Neuron (in vitro differentiated cells): ENCODE measurements at regions not wholly inside any gene's neighbourhood (a gene's known extent, or its start where the extent isn't known, plus 50 kb on each side); places are given as distances from the start of the nearest gene placed in this dataset.

Source experiments
- H2AFZ ChIP-seq: one replicate; pipeline ENCODE4 v1.6.1; 2013; ENCODE audit warnings: low read depth, mild to moderate bottlenecking, inconsistent platforms, low read length, moderate library complexity
- H3K27me3 ChIP-seq: one replicate; pipeline ENCODE4 v1.6.1; 2013; ENCODE audit warnings: low read length; ENCODE audit not compliant: insufficient read depth
- H3K36me3 ChIP-seq: one replicate; pipeline ENCODE4 v1.6.1; 2013; ENCODE audit warnings: low read length; ENCODE audit not compliant: insufficient read depth
- H3K4me1 ChIP-seq: one replicate; pipeline ENCODE4 v1.6.1; 2013; ENCODE audit warnings: low read length; ENCODE audit not compliant: insufficient read depth
- H3K4me3 ChIP-seq: 2 replicates; pipeline ENCODE4 v1.5.1; 2013; ENCODE audit warnings: mild to moderate bottlenecking, low read length, moderate library complexity
- H3K9me3 ChIP-seq: one replicate; pipeline ENCODE4 v1.6.1; 2013; ENCODE audit warnings: low read length

- H3K9me3 ChIP-seq: no peaks in the 10 kb centered on the region
- no peaks in the 10 kb centered on the region for H3K36me3 ChIP-seq
- H2AFZ ChIP-seq: no peak overlapping the region
- H3K4me1 ChIP-seq: peaks cover 9% of the 10 kb centered on the region
- no peaks in the 10 kb centered on the region for H3K27me3 ChIP-seq
- no peak overlapping the region for H3K4me3 ChIP-seq
Measured at GRCh38 chr6:19492636-19493405, 344.3 kb upstream of the ID4 start.

- Histone ChIP-seq H3K36me3 (no peaks in the 10 kb centered on the region), H2AFZ (no peak overlapping the region), H3K27me3 (no peaks in the 10 kb centered on the region), H3K9me3 (no peaks in the 10 kb centered on the region), H3K4me3 (no peak overlapping the region), H3K4me1 (no peaks in the 10 kb centered on the region)
Measured at GRCh38 chr6:19501737-19502245, 335.4 kb upstream of the ID4 start.

- Histone ChIP-seq H3K4me3 (no peak overlapping the region), H3K27me3 (no peaks in the 10 kb centered on the region), H2AFZ (no peak overlapping the region), H3K36me3 (no peaks in the 10 kb centered on the region), H3K4me1 (no peaks in the 10 kb centered on the region), H3K9me3 (no peaks in the 10 kb centered on the region)
Measured at GRCh38 chr6:19502301-19502700, 334.9 kb upstream of the ID4 start.

GRCh38 chr6:19515939-19516338, 321.2 kb upstream of the ID4 start:
- Histone ChIP-seq H3K36me3 (no peaks in the 10 kb centered on the region), H3K4me3 (no peak overlapping the region), H3K27me3 (no peaks in the 10 kb centered on the region), H3K4me1 (no peaks in the 10 kb centered on the region), H2AFZ (no peak overlapping the region), H3K9me3 (peaks cover 18% of the 10 kb centered on the region)

GRCh38 chr6:19519941-19520340, 317.2 kb upstream of the ID4 start:
- no peak overlapping the region for H3K4me3 ChIP-seq
- H3K36me3 ChIP-seq: no peaks in the 10 kb centered on the region
- H3K4me1 ChIP-seq: no peaks in the 10 kb centered on the region
- peaks cover 15% of the 10 kb centered on the region for H3K9me3 ChIP-seq
- no peaks in the 10 kb centered on the region for H3K27me3 ChIP-seq
- H2AFZ ChIP-seq: no peak overlapping the region

- no peaks in the 10 kb centered on the region for H3K9me3 ChIP-seq
- H3K36me3 ChIP-seq: no peaks in the 10 kb centered on the region
- H3K4me1 ChIP-seq: no peaks in the 10 kb centered on the region
- no peaks in the 10 kb centered on the region for H3K27me3 ChIP-seq
- no peak overlapping the region for H2AFZ ChIP-seq
- no peak overlapping the region for H3K4me3 ChIP-seq
Measured at GRCh38 chr6:19524366-19525186, 312.6 kb upstream of the ID4 start.

- H3K36me3 ChIP-seq: no peaks in the 10 kb centered on the region
- H3K27me3 ChIP-seq: no peaks in the 10 kb centered on the region
- H2AFZ ChIP-seq: no peak overlapping the region
- H3K4me1 ChIP-seq: no peaks in the 10 kb centered on the region
- H3K4me3 ChIP-seq: no peak overlapping the region
- H3K9me3 ChIP-seq: no peaks in the 10 kb centered on the region
Measured at GRCh38 chr6:19525673-19526072, 311.5 kb upstream of the ID4 start.

DNA sequence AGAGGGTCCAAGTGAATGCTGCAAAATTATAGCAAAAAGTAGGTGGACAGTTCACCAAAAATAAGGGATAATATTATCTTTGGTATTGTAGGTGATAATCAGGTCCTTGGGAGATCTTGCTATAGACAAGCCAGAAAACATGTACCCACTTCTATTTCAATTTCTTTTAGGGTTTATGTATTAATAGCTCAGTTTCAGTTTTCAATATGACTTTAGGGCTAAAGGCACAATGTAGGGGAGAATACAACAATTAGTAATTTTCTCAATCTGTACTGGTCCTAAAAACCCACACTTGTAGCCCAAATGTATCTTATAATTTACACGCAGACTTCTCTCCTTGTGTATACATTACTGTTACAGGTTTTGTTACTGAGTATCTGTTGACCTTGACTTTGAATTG, 307.0 kb upstream of the ID4 start:
- no peaks in the 10 kb centered on the region for H3K27me3 ChIP-seq
- H3K4me1 ChIP-seq: no peaks in the 10 kb centered on the region
- H3K4me3 ChIP-seq: no peak overlapping the region
- H3K9me3 ChIP-seq: no peaks in the 10 kb centered on the region
- H3K36me3 ChIP-seq: no peaks in the 10 kb centered on the region
- H2AFZ ChIP-seq: no peak overlapping the region

DNA sequence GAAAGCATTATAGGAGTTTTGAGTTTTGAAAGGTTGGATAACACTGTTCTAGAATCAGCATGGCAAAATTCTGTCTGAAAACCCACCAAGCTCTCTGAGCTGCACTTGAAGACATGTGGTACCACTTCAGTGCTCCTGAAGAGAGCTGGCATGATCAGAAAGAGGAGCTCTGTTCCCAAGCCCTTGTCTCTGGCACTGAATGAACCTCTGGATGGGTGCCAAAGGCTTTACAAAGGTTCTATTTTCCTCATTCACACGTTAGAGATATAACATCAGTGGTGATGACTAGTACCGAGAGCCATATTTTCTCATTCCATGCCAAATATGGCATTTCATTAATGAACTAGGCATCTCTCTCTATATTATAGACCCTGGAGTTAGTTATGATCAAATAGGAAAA, 301.8 kb upstream of the ID4 start:
- H3K9me3 ChIP-seq: no peaks in the 10 kb centered on the region
- no peaks in the 10 kb centered on the region for H3K4me1 ChIP-seq
- H3K36me3 ChIP-seq: no peaks in the 10 kb centered on the region
- no peaks in the 10 kb centered on the region for H3K27me3 ChIP-seq
- no peak overlapping the region for H2AFZ ChIP-seq
- no peak overlapping the region for H3K4me3 ChIP-seq

DNA sequence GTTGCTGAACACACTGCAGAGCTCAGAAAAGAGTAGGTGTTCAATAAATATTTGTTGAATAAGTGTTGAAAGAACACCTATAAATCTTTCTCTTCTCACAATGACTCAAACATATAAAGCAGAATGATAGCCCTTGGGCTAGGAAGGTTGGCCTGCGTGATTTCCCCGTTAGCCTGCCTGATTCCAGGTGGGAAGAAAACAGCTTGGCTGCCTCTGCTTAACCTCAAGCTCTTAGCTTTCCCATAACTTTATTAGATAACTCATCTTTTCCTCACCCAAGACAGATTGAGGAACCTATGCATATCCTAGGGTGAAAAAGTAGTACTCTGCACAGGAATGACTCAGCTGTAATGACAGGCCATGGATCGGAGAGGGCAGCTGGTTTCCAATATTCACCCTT, 300.3 kb upstream of the ID4 start:
- Histone ChIP-seq H3K27me3 (no peaks in the 10 kb centered on the region), H3K4me3 (no peak overlapping the region), H3K4me1 (no peaks in the 10 kb centered on the region), H3K9me3 (no peaks in the 10 kb centered on the region), H2AFZ (no peak overlapping the region), H3K36me3 (no peaks in the 10 kb centered on the region)

GRCh38 chr6:19538096-19538495, 299.1 kb upstream of the ID4 start:
- Histone ChIP-seq H2AFZ (no peak overlapping the region), H3K4me1 (no peaks in the 10 kb centered on the region), H3K9me3 (no peaks in the 10 kb centered on the region), H3K4me3 (no peak overlapping the region), H3K36me3 (no peaks in the 10 kb centered on the region), H3K27me3 (no peaks in the 10 kb centered on the region)

- Histone ChIP-seq H3K27me3 (no peaks in the 10 kb centered on the region), H3K36me3 (no peaks in the 10 kb centered on the region), H2AFZ (no peak overlapping the region), H3K9me3 (no peaks in the 10 kb centered on the region), H3K4me3 (no peak overlapping the region), H3K4me1 (no peaks in the 10 kb centered on the region)
Measured at GRCh38 chr6:19547507-19547906, 289.7 kb upstream of the ID4 start.

- no peaks in the 10 kb centered on the region for H3K27me3 ChIP-seq
- H2AFZ ChIP-seq: no peak overlapping the region
- H3K9me3 ChIP-seq: no peaks in the 10 kb centered on the region
- no peaks in the 10 kb centered on the region for H3K4me1 ChIP-seq
- H3K36me3 ChIP-seq: no peaks in the 10 kb centered on the region
- H3K4me3 ChIP-seq: no peak overlapping the region
Measured at GRCh38 chr6:19549109-19549508, 288.1 kb upstream of the ID4 start.
